ENCODE measurements at regions not wholly inside any gene's neighbourhood (a gene's known extent, or its start where the extent isn't known, plus 50 kb on each side); places are given as distances from the start of the nearest gene placed in this dataset.

GRCh38 chr6:25083784-25084507 is 148.2 kb upstream of the RIPOR2 start:
- peaks cover 11% of the 10 kb centered on the region for H3K27me3 ChIP-seq
- no peaks in the 10 kb centered on the region for H4K20me1 ChIP-seq
- no peak overlapping the region for H3K4me3 ChIP-seq
- peaks cover 17% of the 10 kb centered on the region for H3K4me1 ChIP-seq
- H3K9me3 ChIP-seq = no peaks in the 10 kb centered on the region
- no peak overlapping the region for H3K4me2 ChIP-seq
- H3K36me3 ChIP-seq = no peaks in the 10 kb centered on the region
- TF ChIP-seq Cebpa-rat (IDR thresholded peaks at IDR 0.05) = no peak
- no peak overlapping the region for H3K9ac ChIP-seq
- H3K27ac ChIP-seq = no peak overlapping the region

- H3K36me3 ChIP-seq = no peaks in the 10 kb centered on the region
Observed at GRCh38 chr6:25084508-25084833, 148.7 kb upstream of the RIPOR2 start.

GRCh38 chr6:25085756-25086155 is 150.0 kb upstream of the RIPOR2 start:
- no peaks in the 10 kb centered on the region for H3K9me3 ChIP-seq
- peaks cover 17% of the 10 kb centered on the region for H3K4me1 ChIP-seq
- no peaks in the 10 kb centered on the region for H4K20me1 ChIP-seq
- H3K27ac ChIP-seq = no peak overlapping the region
- H3K27me3 ChIP-seq = peaks cover 11% of the 10 kb centered on the region
- no peak overlapping the region for H3K9ac ChIP-seq
- H3K36me3 ChIP-seq = no peaks in the 10 kb centered on the region
- peak overlapping the region; percentile 51 for H3K4me2 ChIP-seq
- no peak for TF ChIP-seq Cebpa-rat (IDR thresholded peaks at IDR 0.05)
- H3K4me3 ChIP-seq = no peak overlapping the region

More at GRCh38 chr6:25084508-25084833, 148.7 kb upstream of the RIPOR2 start:
- no peak overlapping the region for H3K4me2 ChIP-seq
- H3K4me3 ChIP-seq = no peak overlapping the region
- no peak overlapping the region for H3K9ac ChIP-seq
- H4K20me1 ChIP-seq = no peaks in the 10 kb centered on the region
- H3K27me3 ChIP-seq = peaks cover 11% of the 10 kb centered on the region
- peaks cover 17% of the 10 kb centered on the region for H3K4me1 ChIP-seq
- H3K27ac ChIP-seq = no peak overlapping the region
- no peaks in the 10 kb centered on the region for H3K9me3 ChIP-seq
- TF ChIP-seq Cebpa-rat (IDR thresholded peaks at IDR 0.05) = no peak

- Histone ChIP-seq H3K27me3 (peaks cover 11% of the 10 kb centered on the region), H3K4me1 (peaks cover 17% of the 10 kb centered on the region), H3K9ac (no peak overlapping the region), H3K4me3 (no peak overlapping the region), H3K4me2 (no peak overlapping the region), H3K9me3 (no peaks in the 10 kb centered on the region), H3K36me3 (no peaks in the 10 kb centered on the region), H3K27ac (no peak overlapping the region), H4K20me1 (no peaks in the 10 kb centered on the region)
- TF ChIP-seq Cebpa-rat (IDR thresholded peaks at IDR 0.05) = no peak
Observed at GRCh38 chr6:25086500-25087091, 150.8 kb upstream of the RIPOR2 start.

GRCh38 chr6:25088513-25088912 is 152.8 kb upstream of the RIPOR2 start:
- Histone ChIP-seq H3K36me3 (no peaks in the 10 kb centered on the region), H3K4me2 (no peak overlapping the region), H4K20me1 (no peaks in the 10 kb centered on the region), H3K9ac (no peak overlapping the region), H3K27me3 (no peaks in the 10 kb centered on the region), H3K9me3 (no peaks in the 10 kb centered on the region), H3K27ac (no peak overlapping the region), H3K4me3 (no peak overlapping the region), H3K4me1 (peaks cover 17% of the 10 kb centered on the region)
- TF ChIP-seq Cebpa-rat (IDR thresholded peaks at IDR 0.05) = no peak

GRCh38 chr6:25089442-25089841 is 153.7 kb upstream of the RIPOR2 start:
- TF ChIP-seq Cebpa-rat (IDR thresholded peaks at IDR 0.05) = no peak
- H3K4me3 ChIP-seq = no peak overlapping the region
- H3K27me3 ChIP-seq = no peaks in the 10 kb centered on the region
- H3K4me1 ChIP-seq = peaks cover 17% of the 10 kb centered on the region
- no peaks in the 10 kb centered on the region for H3K36me3 ChIP-seq
- H3K27ac ChIP-seq = no peak overlapping the region
- H3K4me2 ChIP-seq = no peak overlapping the region
- no peak overlapping the region for H3K9ac ChIP-seq
- no peaks in the 10 kb centered on the region for H3K9me3 ChIP-seq
- H4K20me1 ChIP-seq = no peaks in the 10 kb centered on the region

GRCh38 chr6:25094726-25095125 is 159.0 kb upstream of the RIPOR2 start:
- H3K36me3 ChIP-seq = no peaks in the 10 kb centered on the region
- H3K4me1 ChIP-seq = no peaks in the 10 kb centered on the region
- H3K27me3 ChIP-seq = no peaks in the 10 kb centered on the region
- H3K4me3 ChIP-seq = no peak overlapping the region
- H3K27ac ChIP-seq = no peak overlapping the region
- no peak for TF ChIP-seq Cebpa-rat (IDR thresholded peaks at IDR 0.05)
- H3K9ac ChIP-seq = no peak overlapping the region
- H3K4me2 ChIP-seq = no peak overlapping the region
- no peaks in the 10 kb centered on the region for H3K9me3 ChIP-seq
- no peaks in the 10 kb centered on the region for H4K20me1 ChIP-seq

GRCh38 chr6:25100288-25100687 is 164.5 kb upstream of the RIPOR2 start:
- Histone ChIP-seq H3K9me3 (no peaks in the 10 kb centered on the region), H3K4me1 (no peaks in the 10 kb centered on the region), H3K36me3 (no peaks in the 10 kb centered on the region), H3K4me2 (no peak overlapping the region), H3K27ac (no peak overlapping the region), H3K27me3 (no peaks in the 10 kb centered on the region), H4K20me1 (no peaks in the 10 kb centered on the region), H3K4me3 (no peak overlapping the region), H3K9ac (no peak overlapping the region)
- no peak for TF ChIP-seq Cebpa-rat (IDR thresholded peaks at IDR 0.05)

GRCh38 chr6:25103603-25104002 is 167.8 kb upstream of the RIPOR2 start:
- H3K9ac ChIP-seq = no peak overlapping the region
- no peaks in the 10 kb centered on the region for H3K9me3 ChIP-seq
- TF ChIP-seq Cebpa-rat (IDR thresholded peaks at IDR 0.05) = no peak
- no peaks in the 10 kb centered on the region for H4K20me1 ChIP-seq
- no peaks in the 10 kb centered on the region for H3K27me3 ChIP-seq
- no peak overlapping the region for H3K27ac ChIP-seq
- no peaks in the 10 kb centered on the region; the same call in 1 of the 2 replicates for H3K36me3 ChIP-seq
- H3K4me1 ChIP-seq = no peaks in the 10 kb centered on the region
- H3K4me2 ChIP-seq = no peak overlapping the region
- H3K4me3 ChIP-seq = no peak overlapping the region

- no peak overlapping the region for H3K4me2 ChIP-seq
- no peak overlapping the region for H3K4me3 ChIP-seq
- H4K20me1 ChIP-seq = no peaks in the 10 kb centered on the region
- H3K36me3 ChIP-seq = no peaks in the 10 kb centered on the region; the same call in 1 of the 2 replicates
- H3K4me1 ChIP-seq = no peaks in the 10 kb centered on the region
- no peaks in the 10 kb centered on the region for H3K27me3 ChIP-seq
- H3K27ac ChIP-seq = no peak overlapping the region
- TF ChIP-seq Cebpa-rat (IDR thresholded peaks at IDR 0.05) = no peak
- H3K9ac ChIP-seq = no peak overlapping the region
- no peaks in the 10 kb centered on the region for H3K9me3 ChIP-seq
Observed at GRCh38 chr6:25105070-25105925, 169.5 kb upstream of the RIPOR2 start.

Measured in BLaER1 (cell line).